Retinal pigment epithelial cell (primary cell): ENCODE measurements at regions not wholly inside any gene's neighbourhood (a gene's known extent, or its start where the extent isn't known, plus 50 kb on each side); places are given as distances from the start of the nearest gene placed in this dataset.

ENCODE experiments used
- DNase-seq: peaks from one replicate; pipeline ENCODE4 v3.0.0-alpha.2; 2010; ENCODE audit warnings: low read depth
- H3K4me3 ChIP-seq: 2 replicates; pipeline ENCODE4 v1.5.1; 2011; ENCODE audit warnings: mild to moderate bottlenecking, low read length, control low read depth, moderate library complexity
- TF ChIP-seq, protein P1 (sequence below): conservative IDR thresholded peaks from 2 replicates; pipeline ENCODE4 v1.5.1; 2011; ENCODE audit warnings: low read depth, low read length, control low read depth, inconsistent platforms

DNA sequence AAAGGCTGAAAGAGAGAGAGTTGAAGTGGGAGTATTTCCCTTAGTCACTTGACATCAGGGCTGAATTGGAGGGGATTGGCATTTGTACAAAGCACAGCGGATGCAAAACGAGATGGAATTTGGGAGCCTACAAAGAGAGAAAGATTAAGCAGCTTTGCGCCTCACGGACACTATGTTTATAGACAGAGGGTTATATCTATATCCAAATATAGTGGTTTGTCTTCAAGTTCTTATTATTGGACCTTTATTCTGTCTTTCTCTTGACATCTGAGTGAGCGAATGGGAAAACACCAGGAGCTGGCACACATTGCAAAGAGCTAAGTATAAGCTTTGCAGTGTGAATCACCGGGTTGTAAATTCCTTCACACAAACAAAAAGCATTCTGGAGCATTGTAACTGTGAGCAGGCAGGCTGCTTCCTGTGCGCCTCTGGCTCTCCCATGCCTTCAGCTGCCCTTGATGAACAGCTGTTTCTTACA, 500.2 kb downstream of the STIM2 start:
- DNase-seq = peak; percentile 64
- TF ChIP-seq, protein P1, sequence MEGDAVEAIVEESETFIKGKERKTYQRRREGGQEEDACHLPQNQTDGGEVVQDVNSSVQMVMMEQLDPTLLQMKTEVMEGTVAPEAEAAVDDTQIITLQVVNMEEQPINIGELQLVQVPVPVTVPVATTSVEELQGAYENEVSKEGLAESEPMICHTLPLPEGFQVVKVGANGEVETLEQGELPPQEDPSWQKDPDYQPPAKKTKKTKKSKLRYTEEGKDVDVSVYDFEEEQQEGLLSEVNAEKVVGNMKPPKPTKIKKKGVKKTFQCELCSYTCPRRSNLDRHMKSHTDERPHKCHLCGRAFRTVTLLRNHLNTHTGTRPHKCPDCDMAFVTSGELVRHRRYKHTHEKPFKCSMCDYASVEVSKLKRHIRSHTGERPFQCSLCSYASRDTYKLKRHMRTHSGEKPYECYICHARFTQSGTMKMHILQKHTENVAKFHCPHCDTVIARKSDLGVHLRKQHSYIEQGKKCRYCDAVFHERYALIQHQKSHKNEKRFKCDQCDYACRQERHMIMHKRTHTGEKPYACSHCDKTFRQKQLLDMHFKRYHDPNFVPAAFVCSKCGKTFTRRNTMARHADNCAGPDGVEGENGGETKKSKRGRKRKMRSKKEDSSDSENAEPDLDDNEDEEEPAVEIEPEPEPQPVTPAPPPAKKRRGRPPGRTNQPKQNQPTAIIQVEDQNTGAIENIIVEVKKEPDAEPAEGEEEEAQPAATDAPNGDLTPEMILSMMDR = no peak
- H3K4me3 ChIP-seq = peak overlapping the region; percentile 9

DNA sequence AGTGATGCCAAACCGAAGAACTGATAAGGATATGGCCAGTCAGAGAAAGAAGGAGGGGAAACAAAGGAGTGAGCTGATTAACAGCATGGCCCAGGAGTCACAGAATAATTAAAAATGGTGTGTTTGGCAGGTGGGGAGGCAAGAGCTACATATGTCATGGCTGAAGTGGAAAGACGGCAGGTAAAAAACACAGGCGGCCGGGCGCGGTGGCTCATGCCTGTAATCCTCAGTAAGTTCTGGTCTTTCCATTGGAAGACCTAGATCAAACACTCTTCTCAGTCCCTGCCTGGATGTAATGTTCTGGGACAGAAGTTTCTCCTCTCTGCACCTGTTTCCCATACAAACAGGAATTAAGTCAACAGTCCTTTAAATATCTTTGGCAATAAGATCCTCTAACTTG, 503.9 kb downstream of the STIM2 start:
- TF ChIP-seq, protein P1 = no peak
- no peak for DNase-seq

DNA sequence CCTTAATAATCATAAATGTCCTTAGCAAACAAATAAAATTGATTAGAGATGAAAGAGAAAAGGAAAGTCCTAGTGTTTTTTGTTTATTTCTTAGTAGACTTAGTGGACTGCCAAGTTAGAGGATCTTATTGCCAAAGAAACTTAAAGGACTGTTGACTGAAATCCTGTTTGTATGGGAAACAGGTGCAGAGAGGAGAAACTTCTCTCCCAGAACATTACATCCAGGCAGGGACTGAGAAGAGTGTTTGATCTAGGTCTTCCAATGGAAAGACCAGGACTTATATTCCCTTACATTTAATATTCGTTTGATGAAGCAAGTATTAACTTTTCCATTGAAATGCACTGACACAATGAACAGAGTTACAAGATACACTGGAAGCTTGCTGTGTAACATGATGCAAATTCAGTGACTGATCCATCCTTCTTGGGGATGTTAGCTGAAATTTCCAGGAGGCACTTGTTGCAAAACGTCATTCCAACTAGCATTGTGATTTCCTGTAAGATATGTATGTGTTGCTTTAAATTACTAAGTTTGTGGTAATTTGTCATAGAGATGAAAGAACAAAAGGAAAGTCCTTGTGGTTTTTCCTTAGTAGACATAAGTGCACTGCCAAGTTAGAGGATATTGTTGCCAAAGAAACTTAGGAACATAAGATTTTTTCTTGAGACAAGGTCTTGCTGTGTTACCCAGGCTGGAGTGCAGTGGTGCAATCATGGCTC, 505.6 kb downstream of the STIM2 start:
- peak; percentile 33 for DNase-seq
- TF ChIP-seq, protein P1 = no peak
- H3K4me3 ChIP-seq = no peak overlapping the region

More for the DNA sequence above, 503.9 kb downstream of the STIM2 start:
- H3K4me3 ChIP-seq = no peak overlapping the region

DNA sequence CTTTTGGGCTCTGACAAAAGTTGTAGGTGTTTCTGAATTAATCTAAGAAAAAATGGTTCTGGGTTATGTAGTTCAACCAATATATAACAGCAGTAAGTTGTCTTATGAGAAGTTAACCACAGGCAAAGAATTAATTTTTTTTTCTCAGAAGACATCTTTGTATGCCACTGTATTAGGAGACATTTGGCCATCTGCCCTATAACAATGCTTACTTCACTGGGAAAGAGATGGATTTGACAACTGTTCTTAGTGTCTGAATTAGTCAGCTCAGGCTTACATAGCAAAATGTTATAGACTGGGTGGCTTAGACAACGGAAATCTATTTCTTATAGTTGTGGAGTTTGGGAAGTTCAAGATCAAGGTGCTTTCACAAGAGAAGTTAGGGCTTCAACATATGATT, 508.1 kb downstream of the STIM2 start:
- H3K4me3 ChIP-seq = no peak overlapping the region
- TF ChIP-seq, protein P1 = no peak
- no peak for DNase-seq

DNA sequence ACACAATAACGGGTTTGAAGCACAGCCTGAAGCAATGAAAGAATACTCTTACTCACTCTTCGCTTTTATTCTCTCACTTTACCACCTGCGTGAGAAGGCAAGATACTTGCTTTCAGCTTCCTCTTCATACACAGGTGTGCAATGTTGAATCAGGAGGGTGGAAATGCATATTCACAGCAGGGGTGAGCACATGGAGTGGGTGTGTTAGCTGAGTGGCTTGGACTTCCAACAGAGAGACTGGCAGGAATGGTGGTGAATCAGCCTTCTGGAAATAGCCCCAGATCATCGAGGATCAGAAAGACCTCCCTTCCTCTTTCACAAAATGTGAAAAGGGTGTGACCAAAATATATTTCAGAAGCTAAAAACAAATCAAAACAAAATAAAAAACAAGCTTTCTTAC, 521.2 kb downstream of the STIM2 start:
- TF ChIP-seq, protein P1 = no peak
- no peak for DNase-seq
- no peak overlapping the region for H3K4me3 ChIP-seq

DNA sequence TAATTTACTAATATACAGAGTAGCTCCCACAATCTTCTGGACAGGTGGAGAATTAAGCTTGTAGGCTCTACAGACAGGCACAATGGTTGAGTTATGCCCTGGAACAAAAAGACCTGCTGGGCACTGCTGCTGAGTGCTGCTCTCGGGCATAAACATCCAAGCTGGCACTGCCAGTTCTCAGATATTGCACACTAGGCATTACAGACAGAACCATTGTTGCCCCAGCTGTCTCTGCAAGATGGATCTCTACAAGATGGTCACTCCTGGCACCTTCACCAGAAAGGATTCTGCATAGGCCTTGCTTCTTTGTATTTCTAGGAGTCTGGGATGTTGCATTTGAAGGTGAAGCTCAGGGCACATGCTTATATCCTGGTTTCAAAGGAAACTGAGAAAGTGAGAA, 527.1 kb downstream of the STIM2 start:
- no peak overlapping the region for H3K4me3 ChIP-seq
- TF ChIP-seq, protein P1 = no peak
- no peak for DNase-seq

DNA sequence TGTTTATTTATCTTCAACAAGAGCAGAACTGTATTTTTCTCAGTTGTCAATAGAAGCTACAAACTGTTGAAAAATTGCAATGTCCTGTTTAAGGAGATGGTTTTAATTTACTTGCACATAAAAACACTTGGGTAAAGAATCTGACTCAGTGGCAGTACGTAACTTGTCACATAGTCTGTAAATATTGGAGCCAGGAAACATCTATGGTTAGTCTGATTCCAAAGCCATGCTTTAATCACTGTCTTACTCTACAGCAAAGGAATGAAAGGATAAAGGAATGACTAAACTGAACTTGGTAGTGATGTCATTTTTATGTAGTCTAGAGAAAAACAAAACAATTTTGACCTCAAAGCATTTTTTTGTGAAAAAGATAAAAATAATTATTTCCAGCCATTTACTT, 537.2 kb downstream of the STIM2 start:
- TF ChIP-seq, protein P1 = no peak
- DNase-seq = peak; percentile 21
- no peak overlapping the region for H3K4me3 ChIP-seq
